Naive B cell (primary cell): ENCODE measurements at regions not wholly inside any gene's neighbourhood (a gene's known extent, or its start where the extent isn't known, plus 50 kb on each side); places are given as distances from the start of the nearest gene placed in this dataset.
"Not testable (repeated sequence)": the region's sequence is repeated elsewhere in the genome, so short reads cannot be mapped to it uniquely, and the experiment has no call there.

Experiments used
- ATAC-seq, 2 donors: fragments of 150-1000 bp; cut with Tn5 transposase; 2 replicates each; pipeline ENCODE4 v1.10.0; 2021; ENCODE audit warnings: low read depth in 2 of 2, mild to moderate bottlenecking in 2 of 2, moderate library complexity in 2 of 2
- DNase-seq: peaks from one replicate; pipeline ENCODE4 v3.0.0; 2022
- H3K27ac Mint-ChIP-seq, 6 donors: one replicate each; pipeline ENCODE4 v1.8.0; 2020 to 2022; ENCODE audit warnings: mild to moderate bottlenecking in 6 of 6, mixed read lengths in 6 of 6, moderate library complexity in 5 of 6, inconsistent platforms in 2 of 6
- H3K27me3 Mint-ChIP-seq, 3 donors: one replicate each; pipeline ENCODE4 v1.8.0; 2021 to 2022; ENCODE audit warnings: mixed read lengths in 3 of 3, mild to moderate bottlenecking in 1 of 3
- H3K36me3 Mint-ChIP-seq, 2 donors: one replicate each; pipeline ENCODE4 v1.8.0; 2020 to 2022; ENCODE audit warnings: mixed read lengths in 2 of 2, inconsistent platforms in 1 of 2, mild to moderate bottlenecking in 1 of 2
- H3K4me1 Mint-ChIP-seq, 3 donors: one replicate each; pipeline ENCODE4 v1.8.0; 2020 to 2022; ENCODE audit warnings: mixed read lengths in 3 of 3, inconsistent platforms in 1 of 3, mild to moderate bottlenecking in 1 of 3, moderate library complexity in 1 of 3
- H3K4me3 Mint-ChIP-seq, 8 donors: one replicate each; pipeline ENCODE4 v1.8.0; 2020 to 2022; ENCODE audit warnings: mild to moderate bottlenecking in 8 of 8, mixed read lengths in 8 of 8, moderate library complexity in 8 of 8, inconsistent platforms in 2 of 8
- H3K9me3 Mint-ChIP-seq, 7 donors: one replicate each; pipeline ENCODE4 v1.8.0; 2020 to 2022; ENCODE audit warnings: mixed read lengths in 7 of 7, mild to moderate bottlenecking in 5 of 7, inconsistent platforms in 2 of 7, moderate library complexity in 1 of 7

GRCh38 chr5:34180225-34180624, 137.2 kb upstream of the C1QTNF3 start:
- H3K4me3 Mint-ChIP-seq, DNase-seq, H3K36me3 Mint-ChIP-seq, H3K9me3 Mint-ChIP-seq, ATAC-seq, H3K27me3 Mint-ChIP-seq, H3K4me1 Mint-ChIP-seq: not testable (repeated sequence)
- peak overlapping the region in 1 of 6 donors; percentile 23 for H3K27ac Mint-ChIP-seq

GRCh38 chr5:34180940-34181614, 138.1 kb upstream of the C1QTNF3 start:
- not testable (repeated sequence) for H3K36me3 Mint-ChIP-seq, DNase-seq, H3K27me3 Mint-ChIP-seq, ATAC-seq, H3K9me3 Mint-ChIP-seq, H3K4me1 Mint-ChIP-seq
- Mint-ChIP-seq H3K4me3 (peak overlapping the region in 1 of 8 donors; percentile 7), H3K27ac (peak overlapping the region in 1 of 6 donors; percentile 56)

- not testable (repeated sequence) for H3K27me3 Mint-ChIP-seq, ATAC-seq, DNase-seq, H3K4me3 Mint-ChIP-seq, H3K27ac Mint-ChIP-seq, H3K4me1 Mint-ChIP-seq, H3K9me3 Mint-ChIP-seq
- peaks cover 9 to 11% of the 10 kb centered on the region in 2 donors for H3K36me3 Mint-ChIP-seq
These were observed 142.0 kb upstream of the C1QTNF3 start for GRCh38 chr5:34185005-34185404.

- H3K4me3 Mint-ChIP-seq, H3K27ac Mint-ChIP-seq, ATAC-seq, H3K27me3 Mint-ChIP-seq, H3K9me3 Mint-ChIP-seq, H3K4me1 Mint-ChIP-seq, DNase-seq: not testable (repeated sequence)
- H3K36me3 Mint-ChIP-seq: peaks cover 11 to 12% of the 10 kb centered on the region in 2 donors
These were observed 142.6 kb upstream of the C1QTNF3 start for GRCh38 chr5:34185572-34185971.

- H3K4me3 Mint-ChIP-seq, DNase-seq, ATAC-seq, H3K27me3 Mint-ChIP-seq, H3K9me3 Mint-ChIP-seq, H3K4me1 Mint-ChIP-seq: not testable (repeated sequence)
- peak overlapping the region in 1 of 6 donors; percentile 39 for H3K27ac Mint-ChIP-seq
- H3K36me3 Mint-ChIP-seq: peaks cover 13 to 15% of the 10 kb centered on the region in 2 donors
These were observed 143.1 kb upstream of the C1QTNF3 start for GRCh38 chr5:34186108-34186507.

GRCh38 chr5:34186865-34187264, 143.9 kb upstream of the C1QTNF3 start:
- Mint-ChIP-seq H3K36me3 (peaks cover 18 to 23% of the 10 kb centered on the region in 2 donors), H3K4me1 (peaks cover 8 to 12% (median 12%) of the 10 kb centered on the region in 3 donors), H3K27ac (peak overlapping the region in 2 of 6 donors; percentile 0 to 2)
- H3K27me3 Mint-ChIP-seq, H3K9me3 Mint-ChIP-seq, H3K4me3 Mint-ChIP-seq, ATAC-seq, DNase-seq: not testable (repeated sequence)

- H3K27me3 Mint-ChIP-seq, H3K27ac Mint-ChIP-seq, DNase-seq, H3K9me3 Mint-ChIP-seq, ATAC-seq, H3K4me3 Mint-ChIP-seq: not testable (repeated sequence)
- peaks cover 11 to 14% (median 13%) of the 10 kb centered on the region in 3 donors for H3K4me1 Mint-ChIP-seq
- H3K36me3 Mint-ChIP-seq: peaks cover 21 to 28% of the 10 kb centered on the region in 2 donors
These were observed 144.4 kb upstream of the C1QTNF3 start for GRCh38 chr5:34187441-34187840.

- H3K4me3 Mint-ChIP-seq: not testable (repeated sequence)
- H3K4me1 Mint-ChIP-seq: peaks cover 16 to 18% (median 18%) of the 10 kb centered on the region in 3 donors
These were observed 145.2 kb upstream of the C1QTNF3 start for GRCh38 chr5:34188001-34188822.

GRCh38 chr5:34189246-34189645, 146.2 kb upstream of the C1QTNF3 start:
- H3K27ac Mint-ChIP-seq: not testable (repeated sequence)

More at GRCh38 chr5:34188001-34188822, 145.2 kb upstream of the C1QTNF3 start:
- DNase-seq, H3K27me3 Mint-ChIP-seq, H3K9me3 Mint-ChIP-seq, ATAC-seq: not testable (repeated sequence)
- Mint-ChIP-seq H3K27ac (peak overlapping the region in 1 of 6 donors; percentile 12), H3K36me3 (peaks cover 24 to 33% of the 10 kb centered on the region in 2 donors)

GRCh38 chr5:34189752-34190411, 146.9 kb upstream of the C1QTNF3 start:
- DNase-seq, H3K4me3 Mint-ChIP-seq, H3K27me3 Mint-ChIP-seq, ATAC-seq, H3K9me3 Mint-ChIP-seq: not testable (repeated sequence)
- H3K27ac Mint-ChIP-seq: peak overlapping the region in 2 of 6 donors; percentile 25 to 32
- peaks cover 24 to 33% of the 10 kb centered on the region in 2 donors for H3K36me3 Mint-ChIP-seq
- H3K4me1 Mint-ChIP-seq: peaks cover 18 to 20% (median 18%) of the 10 kb centered on the region in 3 donors

More at GRCh38 chr5:34189246-34189645, 146.2 kb upstream of the C1QTNF3 start:
- not testable (repeated sequence) for H3K4me3 Mint-ChIP-seq, DNase-seq, H3K27me3 Mint-ChIP-seq, ATAC-seq, H3K9me3 Mint-ChIP-seq
- Mint-ChIP-seq H3K4me1 (peaks cover 18 to 20% (median 18%) of the 10 kb centered on the region in 3 donors), H3K36me3 (peaks cover 24 to 33% of the 10 kb centered on the region in 2 donors)

GRCh38 chr5:34190466-34190865, 147.5 kb upstream of the C1QTNF3 start:
- ATAC-seq, H3K9me3 Mint-ChIP-seq, DNase-seq, H3K4me3 Mint-ChIP-seq, H3K27me3 Mint-ChIP-seq: not testable (repeated sequence)
- Mint-ChIP-seq H3K27ac (peak overlapping the region in 2 of 6 donors; percentile 25 to 32), H3K4me1 (peaks cover 18 to 20% (median 18%) of the 10 kb centered on the region in 3 donors), H3K36me3 (peaks cover 24 to 33% of the 10 kb centered on the region in 2 donors)

GRCh38 chr5:34191279-34191744, 148.3 kb upstream of the C1QTNF3 start:
- not testable (repeated sequence) for H3K4me3 Mint-ChIP-seq, DNase-seq, H3K9me3 Mint-ChIP-seq, ATAC-seq, H3K27me3 Mint-ChIP-seq
- peak overlapping the region in 2 of 6 donors; percentile 42 to 44 for H3K27ac Mint-ChIP-seq
- H3K36me3 Mint-ChIP-seq: peaks cover 24 to 33% of the 10 kb centered on the region in 2 donors
- H3K4me1 Mint-ChIP-seq: peaks cover 18 to 20% (median 18%) of the 10 kb centered on the region in 3 donors
